Natural killer cell (primary cell): ENCODE measurements at regions not wholly inside any gene's neighbourhood (a gene's known extent, or its start where the extent isn't known, plus 50 kb on each side); places are given as distances from the start of the nearest gene placed in this dataset.

ENCODE experiments used
- ATAC-seq, 3 donors: fragments of 150-1000 bp in 2 of 3; fragments of 200-7000 bp in 1 of 3; cut with Tn5 transposase; 1 replicate in 1 of 3; 2 replicates in 2 of 3; pipeline ENCODE4 v1.10.0; 2021; ENCODE audit warnings: mild to moderate bottlenecking in 2 of 3, moderate library complexity in 2 of 3
- DNase-seq, 2 donors: peaks; one replicate each; pipeline versions ENCODE4 v3.0.0 to v3.0.0-alpha.2; 2013 to 2021; ENCODE audit warnings: mixed read lengths in 1 of 2
- H3K27ac ChIP-seq: one replicate; pipeline ENCODE4 v1.5.1; 2013; ENCODE audit warnings: mild to moderate bottlenecking, low read length
- H3K27me3 ChIP-seq: one replicate; pipeline ENCODE4 v1.6.1; 2013; ENCODE audit warnings: low read length; ENCODE audit not compliant: control insufficient read depth, insufficient read depth
- H3K36me3 ChIP-seq: one replicate; pipeline ENCODE4 v1.6.1; 2013; ENCODE audit warnings: low read length; ENCODE audit not compliant: control insufficient read depth, insufficient read depth
- H3K4me1 ChIP-seq: one replicate; pipeline ENCODE4 v1.6.1; 2013; ENCODE audit warnings: low read length; ENCODE audit not compliant: control insufficient read depth, insufficient read depth
- H3K4me3 ChIP-seq: one replicate; pipeline ENCODE4 v1.5.1; 2013; ENCODE audit warnings: low read length
- H3K9me3 ChIP-seq: one replicate; pipeline ENCODE4 v1.6.1; 2013; ENCODE audit warnings: low read length; ENCODE audit not compliant: control insufficient read depth, insufficient read depth
- H3K27ac Mint-ChIP-seq, 2 donors: one replicate each; pipeline ENCODE4 v1.8.0; 2022; ENCODE audit warnings: mild to moderate bottlenecking in 2 of 2, mixed read lengths in 2 of 2, moderate library complexity in 1 of 2
- H3K27me3 Mint-ChIP-seq, 2 donors: one replicate each; pipeline ENCODE4 v1.8.0; 2022; ENCODE audit warnings: low read depth in 2 of 2, mixed read lengths in 2 of 2
- H3K36me3 Mint-ChIP-seq: one replicate; pipeline ENCODE4 v1.8.0; 2022; ENCODE audit warnings: mixed read lengths
- H3K4me1 Mint-ChIP-seq, 2 donors: one replicate each; pipeline ENCODE4 v1.8.0; 2022; ENCODE audit warnings: mixed read lengths in 2 of 2
- H3K4me3 Mint-ChIP-seq: one replicate; pipeline ENCODE4 v1.8.0; 2022; ENCODE audit warnings: mild to moderate bottlenecking, moderate library complexity, mixed read lengths
- H3K9me3 Mint-ChIP-seq, 2 donors: one replicate each; pipeline ENCODE4 v1.8.0; 2022; ENCODE audit warnings: mixed read lengths in 2 of 2
- WGBS: methylation state at CpG from one replicate; pipeline ENCODE4 v1.1.7; 2013; ENCODE audit warnings: missing lambda C conversion rate; ENCODE audit not compliant: insufficient coverage; 5-methylcytosine and 5-hydroxymethylcytosine counted together
- intact Hi-C: fragments of 100-400 bp; cut with micrococcal nuclease; formaldehyde crosslinking; loops from one replicate; pipeline ENCODE4 v1.14.2; 2022
- TF ChIP-seq, protein P1 (sequence below): fragments of 200-600 bp; IDR thresholded peaks from one replicate; pipeline ENCODE4 v1.8.0; 2022; ENCODE audit warnings: antibody characterized with exemption

- H3K27ac ChIP-seq, result no peak overlapping the region
- peaks cover 12% of the 10 kb centered on the region for H3K9me3 ChIP-seq
- ATAC-seq (no peak), DNase-seq (no peak)
- H3K36me3 ChIP-seq, result no peaks in the 10 kb centered on the region
- H3K27ac Mint-ChIP-seq, result no peak overlapping the region
- intact Hi-C loops, result no loop called here
- peaks cover 21% of the 10 kb centered on the region for H3K36me3 Mint-ChIP-seq
- no peak overlapping the region for H3K4me3 ChIP-seq
- peaks cover 11 to 20% of the 10 kb centered on the region in 2 donors for H3K9me3 Mint-ChIP-seq
- 66% methylated on average over 31 of the region's 31 CpGs for WGBS
- no peak overlapping the region for H3K4me3 Mint-ChIP-seq
- no peaks in the 10 kb centered on the region for H3K4me1 ChIP-seq
- no peaks in the 10 kb centered on the region for H3K4me1 Mint-ChIP-seq
- TF ChIP-seq, protein P1, sequence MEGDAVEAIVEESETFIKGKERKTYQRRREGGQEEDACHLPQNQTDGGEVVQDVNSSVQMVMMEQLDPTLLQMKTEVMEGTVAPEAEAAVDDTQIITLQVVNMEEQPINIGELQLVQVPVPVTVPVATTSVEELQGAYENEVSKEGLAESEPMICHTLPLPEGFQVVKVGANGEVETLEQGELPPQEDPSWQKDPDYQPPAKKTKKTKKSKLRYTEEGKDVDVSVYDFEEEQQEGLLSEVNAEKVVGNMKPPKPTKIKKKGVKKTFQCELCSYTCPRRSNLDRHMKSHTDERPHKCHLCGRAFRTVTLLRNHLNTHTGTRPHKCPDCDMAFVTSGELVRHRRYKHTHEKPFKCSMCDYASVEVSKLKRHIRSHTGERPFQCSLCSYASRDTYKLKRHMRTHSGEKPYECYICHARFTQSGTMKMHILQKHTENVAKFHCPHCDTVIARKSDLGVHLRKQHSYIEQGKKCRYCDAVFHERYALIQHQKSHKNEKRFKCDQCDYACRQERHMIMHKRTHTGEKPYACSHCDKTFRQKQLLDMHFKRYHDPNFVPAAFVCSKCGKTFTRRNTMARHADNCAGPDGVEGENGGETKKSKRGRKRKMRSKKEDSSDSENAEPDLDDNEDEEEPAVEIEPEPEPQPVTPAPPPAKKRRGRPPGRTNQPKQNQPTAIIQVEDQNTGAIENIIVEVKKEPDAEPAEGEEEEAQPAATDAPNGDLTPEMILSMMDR, result no peak
- H3K27me3 Mint-ChIP-seq, result no peaks in the 10 kb centered on the region
- no peaks in the 10 kb centered on the region for H3K27me3 ChIP-seq
Measured at GRCh38 chr17:22703786-22704441, 1011.6 kb downstream of the KCNJ18 start.

DNA sequence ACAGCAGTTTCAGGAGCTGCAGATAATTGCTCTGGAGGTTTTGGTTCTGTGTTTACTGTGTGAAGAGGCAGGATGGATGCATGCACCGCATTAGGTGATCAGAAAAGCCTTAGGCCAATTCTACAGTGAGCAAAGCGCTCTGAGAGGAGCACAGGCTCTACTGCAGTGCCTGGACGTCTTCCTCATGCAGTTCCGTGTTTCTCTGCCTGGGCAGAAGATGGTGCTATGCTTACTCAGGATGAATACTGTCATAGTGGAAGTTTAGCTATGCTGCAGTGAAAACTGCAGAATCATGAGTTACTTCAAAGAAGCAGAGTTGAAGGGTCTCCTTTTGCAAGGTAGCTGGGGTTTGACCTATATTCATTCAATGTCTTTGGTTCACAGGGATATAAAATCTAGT is 1012.4 kb downstream of the KCNJ18 start:
- Histone ChIP-seq H3K27me3 (no peaks in the 10 kb centered on the region), H3K4me3 (no peak overlapping the region), H3K27ac (no peak overlapping the region), H3K4me1 (no peaks in the 10 kb centered on the region), H3K9me3 (peaks cover 17% of the 10 kb centered on the region), H3K36me3 (no peaks in the 10 kb centered on the region)
- H3K36me3 Mint-ChIP-seq, result peaks cover 17% of the 10 kb centered on the region
- intact Hi-C loops, result no loop called here
- ATAC-seq, result no peak
- no peak for DNase-seq
- H3K9me3 Mint-ChIP-seq, result peaks cover 10 to 20% of the 10 kb centered on the region in 2 donors
- H3K4me3 Mint-ChIP-seq, result no peak overlapping the region
- TF ChIP-seq, protein P1, result no peak
- H3K27ac Mint-ChIP-seq, result no peak overlapping the region
- no peaks in the 10 kb centered on the region for H3K27me3 Mint-ChIP-seq
- no peaks in the 10 kb centered on the region for H3K4me1 Mint-ChIP-seq
- whole genome bisulfite sequencing, result 51% methylated on average over 4 of the region's 4 CpGs

- no peaks in the 10 kb centered on the region for H3K36me3 Mint-ChIP-seq
- no peak overlapping the region for H3K4me3 Mint-ChIP-seq
- no peak for ATAC-seq
- H3K4me3 ChIP-seq, result no peak overlapping the region
- H3K36me3 ChIP-seq, result no peaks in the 10 kb centered on the region
- H3K27ac Mint-ChIP-seq, result no peak overlapping the region
- H3K27ac ChIP-seq, result no peak overlapping the region
- no peaks in the 10 kb centered on the region for H3K27me3 Mint-ChIP-seq
- peaks cover 14 to 20% of the 10 kb centered on the region in 2 donors for H3K9me3 Mint-ChIP-seq
- no peaks in the 10 kb centered on the region for H3K4me1 Mint-ChIP-seq
- 52% methylated on average over 2 of the region's 2 CpGs for WGBS
- no peak for DNase-seq
- no peaks in the 10 kb centered on the region for H3K4me1 ChIP-seq
- TF ChIP-seq, protein P1, result no peak
- H3K9me3 ChIP-seq, result peaks cover 34% of the 10 kb centered on the region
- intact Hi-C loops, result no loop called here
- no peaks in the 10 kb centered on the region for H3K27me3 ChIP-seq
Measured at GRCh38 chr17:22707626-22708025, 1015.3 kb downstream of the KCNJ18 start.

- no peak overlapping the region for H3K4me3 Mint-ChIP-seq
- H3K27ac Mint-ChIP-seq, result no peak overlapping the region
- H3K27me3 Mint-ChIP-seq, result no peaks in the 10 kb centered on the region
- H3K27me3 ChIP-seq, result no peaks in the 10 kb centered on the region
- no peak for DNase-seq
- no peaks in the 10 kb centered on the region for H3K4me1 ChIP-seq
- peaks cover 20% of the 10 kb centered on the region for H3K36me3 Mint-ChIP-seq
- TF ChIP-seq, protein P1, result no peak
- H3K9me3 ChIP-seq, result peaks cover 40% of the 10 kb centered on the region
- H3K9me3 Mint-ChIP-seq, result peaks cover 22 to 33% of the 10 kb centered on the region in 2 donors
- no peaks in the 10 kb centered on the region for H3K36me3 ChIP-seq
- no peak overlapping the region for H3K4me3 ChIP-seq
- no peak overlapping the region for H3K27ac ChIP-seq
- WGBS, result 82% methylated on average over 2 of the region's 2 CpGs
- intact Hi-C loops, result no loop called here
- ATAC-seq, result no peak
- no peaks in the 10 kb centered on the region for H3K4me1 Mint-ChIP-seq
Measured at GRCh38 chr17:22717211-22717610, 1024.9 kb downstream of the KCNJ18 start.
